PC-9 (cell line): ENCODE measurements at regions not wholly inside any gene's neighbourhood (a gene's known extent, or its start where the extent isn't known, plus 50 kb on each side); places are given as distances from the start of the nearest gene placed in this dataset.

Source experiments
- EZH2 ChIP-seq: fragments of 200-600 bp; sonication (generic); IDR thresholded peaks from 2 replicates; pipeline ENCODE4 v1.8.0; 2017; ENCODE audit warnings: antibody characterized with exemption, low read depth
- TF ChIP-seq, protein P1 (sequence below): fragments of 200-600 bp; sonication (generic); conservative IDR thresholded peaks from 2 replicates; pipeline ENCODE4 v1.6.1; 2017; ENCODE audit warnings: mixed run types, antibody characterized with exemption, mild to moderate bottlenecking, moderate library complexity

DNA sequence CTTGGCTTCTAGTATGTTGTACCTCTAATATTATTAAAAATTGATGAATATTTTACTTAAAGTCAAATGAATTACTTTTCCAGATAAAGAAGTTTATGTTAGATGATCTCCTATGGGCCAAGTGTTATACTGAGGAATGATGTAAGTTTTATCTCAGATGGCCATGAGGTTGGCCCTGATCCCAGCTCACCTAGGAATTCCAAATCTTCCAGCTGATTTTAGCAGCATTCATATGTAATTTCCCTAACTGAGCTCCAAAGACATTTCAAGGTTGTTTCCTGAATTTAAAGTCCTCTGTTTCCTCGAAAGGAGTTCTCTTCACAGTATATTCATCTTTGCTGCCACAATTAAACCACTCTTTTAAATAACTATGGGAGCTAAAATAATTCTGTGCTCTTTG, 1670.4 kb upstream of the SPRY2 start:
- TF ChIP-seq, protein P1, sequence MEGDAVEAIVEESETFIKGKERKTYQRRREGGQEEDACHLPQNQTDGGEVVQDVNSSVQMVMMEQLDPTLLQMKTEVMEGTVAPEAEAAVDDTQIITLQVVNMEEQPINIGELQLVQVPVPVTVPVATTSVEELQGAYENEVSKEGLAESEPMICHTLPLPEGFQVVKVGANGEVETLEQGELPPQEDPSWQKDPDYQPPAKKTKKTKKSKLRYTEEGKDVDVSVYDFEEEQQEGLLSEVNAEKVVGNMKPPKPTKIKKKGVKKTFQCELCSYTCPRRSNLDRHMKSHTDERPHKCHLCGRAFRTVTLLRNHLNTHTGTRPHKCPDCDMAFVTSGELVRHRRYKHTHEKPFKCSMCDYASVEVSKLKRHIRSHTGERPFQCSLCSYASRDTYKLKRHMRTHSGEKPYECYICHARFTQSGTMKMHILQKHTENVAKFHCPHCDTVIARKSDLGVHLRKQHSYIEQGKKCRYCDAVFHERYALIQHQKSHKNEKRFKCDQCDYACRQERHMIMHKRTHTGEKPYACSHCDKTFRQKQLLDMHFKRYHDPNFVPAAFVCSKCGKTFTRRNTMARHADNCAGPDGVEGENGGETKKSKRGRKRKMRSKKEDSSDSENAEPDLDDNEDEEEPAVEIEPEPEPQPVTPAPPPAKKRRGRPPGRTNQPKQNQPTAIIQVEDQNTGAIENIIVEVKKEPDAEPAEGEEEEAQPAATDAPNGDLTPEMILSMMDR, result no peak
- TF ChIP-seq EZH2, result no peak
